DMS153 (cell line): ENCODE measurements at regions not wholly inside any gene's neighbourhood (a gene's known extent, or its start where the extent isn't known, plus 50 kb on each side); places are given as distances from the start of the nearest gene placed in this dataset.
A peak's percentile ranks its signal among the peaks of the same experiment; 100 is the strongest.

Experiments used
- DNase-seq: peaks from one replicate; lab custom pipeline; 2025; lab: John Stamatoyannopoulos, UW

DNA sequence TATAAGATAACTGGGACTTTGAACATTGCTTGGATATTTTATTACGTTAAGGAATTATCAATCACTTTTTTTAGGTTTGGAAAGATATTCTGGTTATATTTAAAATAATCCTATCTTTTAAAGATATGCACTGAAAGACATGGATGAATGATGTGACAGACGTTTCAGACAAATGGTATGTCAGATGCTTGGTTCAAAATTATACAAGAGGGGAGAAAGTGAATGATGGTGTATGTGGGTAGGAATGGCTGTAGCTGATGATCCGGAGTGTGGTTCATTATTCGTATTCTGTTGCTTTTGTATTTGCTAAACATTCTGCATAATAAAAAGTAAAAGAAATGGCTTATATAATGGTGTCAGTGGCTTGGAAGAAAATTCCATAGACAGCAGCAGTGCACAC is 51.0 kb upstream of the SNRPB2 start:
- DNase-seq = no peak

DNA sequence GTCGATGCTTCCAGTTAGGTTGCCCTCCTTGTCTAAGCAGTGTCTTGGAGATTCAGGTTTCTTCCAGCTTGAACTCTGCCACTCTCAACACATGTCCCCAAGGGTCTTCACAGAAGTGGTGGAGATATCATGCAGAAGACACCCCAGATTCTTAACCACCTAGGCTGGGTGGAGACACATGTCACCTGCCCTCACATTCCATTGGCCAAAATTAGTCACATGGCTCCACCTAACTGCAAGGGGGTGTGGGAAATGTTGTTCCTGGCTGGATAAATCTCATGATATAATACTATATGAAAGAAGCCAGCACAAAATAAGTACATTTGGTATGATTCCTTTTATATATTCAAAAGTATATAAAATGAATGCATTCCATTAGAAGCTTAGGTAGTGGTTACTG is 52.9 kb upstream of the SNRPB2 start:
- no peak for DNase-seq

DNA sequence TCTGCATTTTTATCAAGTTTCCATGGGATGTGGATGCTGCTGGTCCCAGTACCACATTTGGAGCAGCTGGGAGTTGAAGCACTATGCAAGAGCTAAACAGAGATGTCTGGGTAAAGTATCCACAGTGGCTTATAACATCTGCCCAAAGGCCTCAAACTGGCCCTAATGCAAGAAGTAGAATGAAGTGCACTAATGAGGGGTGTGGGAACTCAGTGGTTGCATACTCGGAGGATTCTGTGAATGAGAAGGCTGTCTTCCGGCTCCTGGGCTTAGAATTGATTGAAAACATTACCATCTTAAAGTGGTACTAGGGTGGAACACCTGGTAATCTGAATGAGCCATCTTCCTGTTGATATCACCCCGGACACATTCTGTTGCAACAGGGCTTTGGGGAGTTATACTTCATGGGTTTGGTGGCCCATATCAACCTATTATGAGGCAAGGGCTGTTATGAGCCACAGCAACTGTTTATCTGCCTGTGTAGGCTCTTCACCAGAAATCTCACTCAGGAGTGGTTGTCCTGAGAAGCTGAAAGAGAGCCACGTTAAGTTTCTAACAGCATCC is 54.7 kb upstream of the SNRPB2 start:
- DNase-seq = no peak

DNA sequence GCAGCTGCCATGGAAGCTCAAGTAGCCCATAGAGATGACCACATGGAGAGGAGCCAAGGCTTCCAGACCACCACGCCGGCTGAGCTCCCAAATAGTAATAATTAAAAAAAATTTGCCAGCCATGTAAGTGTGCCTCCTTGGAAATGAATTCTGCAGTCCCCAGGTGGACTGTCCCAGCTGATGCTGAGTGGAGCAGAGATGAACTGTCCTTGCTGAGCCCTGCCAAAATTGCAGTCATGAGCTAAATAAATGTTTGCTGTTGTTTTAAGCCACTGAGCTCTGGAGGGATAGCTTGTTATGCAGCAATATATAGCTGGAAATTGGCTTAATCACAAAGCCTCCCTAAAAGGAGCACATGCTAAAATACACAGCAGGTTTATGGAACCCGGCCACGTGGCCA is 55.6 kb upstream of the SNRPB2 start:
- DNase-seq = no peak

DNA sequence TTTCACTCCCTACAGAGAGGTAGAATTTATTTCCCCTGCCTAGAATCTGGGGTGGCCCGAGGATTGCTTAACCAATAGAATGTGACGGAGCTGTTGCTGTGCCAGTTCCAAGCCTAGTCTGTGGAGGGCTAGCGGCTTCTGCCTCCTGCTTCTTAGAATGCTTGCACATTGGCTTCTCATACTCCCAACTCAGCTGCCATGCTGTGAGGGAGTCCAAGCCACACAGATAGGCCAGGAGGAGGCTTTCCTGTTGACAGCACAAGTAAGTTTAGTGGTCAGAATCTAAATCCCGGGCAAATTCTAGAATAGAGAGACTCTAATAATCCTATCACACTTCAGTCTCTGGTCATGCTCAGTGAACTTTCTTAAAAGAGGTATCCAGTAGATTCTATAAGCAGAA is 57.5 kb upstream of the SNRPB2 start:
- no peak for DNase-seq

DNA sequence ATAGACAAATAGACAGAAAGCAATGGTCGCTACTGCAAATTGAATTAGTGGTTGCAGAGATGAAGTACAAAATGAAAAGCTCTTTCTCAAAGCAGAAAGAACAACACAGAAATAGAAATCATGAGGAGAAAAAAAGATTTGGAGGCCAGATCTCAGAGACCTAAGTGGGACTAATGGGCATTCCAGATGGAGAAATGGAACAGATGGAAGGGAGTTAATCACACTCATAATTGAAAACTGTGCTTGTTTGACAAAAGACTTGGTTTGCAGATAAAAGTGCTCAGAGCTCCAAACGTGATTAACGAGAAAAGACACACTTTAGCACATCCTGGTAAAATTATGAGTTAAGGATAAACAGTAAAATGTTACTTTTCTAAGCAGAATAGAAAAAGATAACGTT is 58.1 kb upstream of the SNRPB2 start:
- DNase-seq = no peak

DNA sequence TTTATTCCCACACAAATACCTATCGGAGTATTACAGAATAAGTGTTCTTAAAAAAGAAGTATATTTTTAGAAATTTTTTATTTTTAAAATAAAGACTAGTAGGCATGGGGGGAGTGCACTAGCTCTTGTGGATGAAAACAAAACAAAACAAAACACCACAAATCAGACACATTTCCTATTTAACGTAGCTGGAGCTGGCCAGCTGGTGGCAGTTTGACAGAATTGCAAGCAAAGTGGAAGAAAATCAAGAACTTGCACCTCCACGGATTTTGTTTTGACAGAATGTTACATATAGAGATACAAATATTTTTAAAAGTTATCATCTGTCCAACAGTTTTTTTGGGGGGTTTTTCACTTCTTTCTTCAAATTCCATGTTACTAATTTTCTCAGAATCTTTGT is 63.6 kb upstream of the SNRPB2 start:
- no peak for DNase-seq

DNA sequence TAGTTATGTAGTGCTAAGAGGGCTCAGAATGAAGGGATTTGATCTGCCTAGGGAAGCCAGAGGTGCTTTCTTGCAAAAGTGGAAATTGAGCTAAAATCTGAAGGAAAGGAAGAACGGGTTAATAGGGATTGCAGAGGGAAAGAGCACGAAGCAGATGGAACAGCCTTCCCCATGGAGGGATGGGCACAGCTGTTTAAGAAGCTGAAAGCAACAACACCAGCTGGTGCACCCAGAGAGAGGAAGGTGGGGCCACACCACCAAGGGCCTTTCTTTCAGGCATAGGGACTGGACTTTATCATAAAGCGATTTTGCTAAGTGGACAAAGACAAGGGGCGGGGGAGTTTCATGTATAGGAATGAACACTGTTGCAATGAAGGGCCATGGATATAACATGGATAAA is 65.8 kb upstream of the SNRPB2 start:
- DNase-seq = no peak

DNA sequence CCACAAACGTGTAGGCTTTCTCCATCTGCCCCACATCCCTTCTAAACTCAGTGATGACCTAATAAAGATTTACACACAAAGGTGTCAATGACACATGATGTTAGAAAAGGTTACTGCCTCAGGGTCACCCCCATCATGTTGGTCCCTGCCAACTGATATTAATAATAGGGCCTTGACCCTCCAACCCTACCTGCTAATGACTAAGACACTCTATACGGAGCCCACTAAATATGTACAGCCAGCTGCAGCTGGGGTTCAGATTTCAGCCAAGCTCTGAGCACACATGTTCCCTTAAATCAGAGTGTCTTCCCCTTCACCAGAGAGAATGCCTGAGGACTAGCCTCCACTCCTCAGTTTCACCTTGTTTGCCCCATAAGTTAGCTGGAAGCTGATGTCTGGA is 67.4 kb upstream of the SNRPB2 start:
- no peak for DNase-seq

DNA sequence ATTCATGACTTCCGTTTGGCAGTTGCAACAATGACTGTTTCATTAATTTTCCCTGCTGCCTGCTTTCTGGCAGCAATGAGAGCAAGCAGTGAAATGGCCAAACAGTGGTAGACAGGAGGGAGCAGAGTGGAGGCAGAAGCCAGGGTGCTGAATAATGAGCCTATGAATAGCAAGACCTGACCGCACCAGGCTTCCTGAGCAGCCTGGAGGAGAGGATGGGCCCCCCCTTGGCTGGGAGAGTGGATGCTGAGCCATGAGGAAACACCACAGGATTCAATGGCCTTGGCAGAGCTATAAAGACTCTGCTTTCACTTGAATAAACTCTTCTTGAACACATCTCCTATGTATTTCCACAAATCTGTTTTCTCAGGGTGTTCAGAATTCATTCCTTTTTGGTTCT is 68.1 kb upstream of the SNRPB2 start:
- DNase-seq = no peak

DNA sequence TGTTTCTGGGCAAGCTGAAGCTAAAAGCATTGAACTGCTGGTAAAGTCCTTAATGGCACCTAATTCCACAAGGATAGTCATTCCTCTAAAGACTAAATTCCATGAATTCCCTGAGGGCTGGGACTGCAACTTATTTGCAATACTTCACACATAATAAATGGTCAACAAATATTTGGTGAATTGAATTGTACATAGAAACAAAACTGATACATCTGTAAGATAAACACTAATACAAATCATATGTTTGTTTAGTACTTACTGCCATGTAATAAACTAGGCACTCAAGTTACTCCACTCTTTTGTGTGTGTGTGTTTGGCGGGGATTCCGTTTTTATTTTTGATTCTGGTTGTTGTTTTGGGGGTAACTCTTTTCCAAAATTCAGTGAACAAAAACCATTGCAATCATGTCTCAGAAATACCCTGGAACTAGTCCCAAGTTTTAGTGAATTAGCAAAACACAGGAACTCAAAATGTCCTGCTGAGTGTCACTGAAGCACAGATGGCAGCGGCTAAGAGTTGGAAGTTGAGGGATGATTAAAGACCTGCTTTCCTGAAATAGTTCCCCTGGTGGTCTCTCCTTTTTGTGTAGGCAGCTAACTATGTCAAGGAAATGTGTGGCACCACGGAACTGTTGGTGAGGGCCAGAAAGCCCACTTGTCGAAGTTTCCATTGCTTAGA is 74.8 kb upstream of the SNRPB2 start:
- DNase-seq = peak; percentile 22

DNA sequence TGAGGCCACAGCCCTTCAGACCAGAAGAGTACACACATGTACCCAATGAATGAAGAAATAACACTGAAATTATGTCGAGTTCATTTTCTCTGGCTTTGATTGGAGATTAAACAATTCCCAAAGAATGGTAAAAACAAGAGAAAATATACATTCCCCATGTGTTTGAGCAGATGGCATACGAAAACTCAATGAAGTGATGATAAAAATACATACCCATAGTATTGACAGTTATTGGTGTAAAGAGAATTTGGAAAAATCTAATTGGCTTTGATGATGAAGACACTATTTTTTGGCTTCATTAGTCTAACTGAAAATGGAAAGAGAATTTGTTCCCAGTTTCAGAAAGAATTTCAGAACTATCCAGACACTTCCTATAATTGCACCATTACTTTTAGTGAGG is 76.6 kb upstream of the SNRPB2 start:
- DNase-seq = no peak

DNA sequence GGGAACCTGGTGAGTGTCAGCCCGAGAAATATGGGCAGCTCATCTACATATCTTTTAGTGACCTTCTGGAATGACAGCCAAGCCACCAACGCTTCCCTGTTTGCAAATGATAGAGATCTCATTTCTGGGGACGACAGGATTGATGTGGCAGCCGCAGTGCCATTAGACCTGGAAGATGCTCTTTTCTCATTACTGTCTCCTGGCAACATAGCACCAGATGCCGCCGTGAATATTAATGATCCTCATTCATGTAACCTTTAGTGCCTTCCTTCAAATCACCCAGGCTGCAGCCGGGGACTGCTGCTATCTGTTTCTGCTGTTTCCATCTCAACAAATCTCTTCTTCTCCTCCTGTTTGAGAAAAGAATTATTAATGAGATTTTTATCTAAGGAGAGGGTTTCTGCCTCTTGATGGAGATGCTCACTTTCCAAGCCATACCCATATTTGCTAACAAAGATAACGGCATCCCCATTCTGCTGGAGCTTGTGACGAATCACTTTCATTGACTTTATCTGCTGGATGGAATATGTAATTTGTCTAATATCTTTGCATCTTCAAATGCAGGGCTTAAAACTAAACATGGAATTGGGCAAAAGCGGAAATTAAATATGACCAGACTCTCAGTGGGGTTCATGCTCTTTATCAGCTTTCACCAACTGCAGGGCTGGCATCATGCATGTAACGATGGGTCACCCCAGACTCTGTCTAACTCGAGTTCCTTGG is 74.8 kb upstream of the KIF16B start:
- DNase-seq = no peak

DNA sequence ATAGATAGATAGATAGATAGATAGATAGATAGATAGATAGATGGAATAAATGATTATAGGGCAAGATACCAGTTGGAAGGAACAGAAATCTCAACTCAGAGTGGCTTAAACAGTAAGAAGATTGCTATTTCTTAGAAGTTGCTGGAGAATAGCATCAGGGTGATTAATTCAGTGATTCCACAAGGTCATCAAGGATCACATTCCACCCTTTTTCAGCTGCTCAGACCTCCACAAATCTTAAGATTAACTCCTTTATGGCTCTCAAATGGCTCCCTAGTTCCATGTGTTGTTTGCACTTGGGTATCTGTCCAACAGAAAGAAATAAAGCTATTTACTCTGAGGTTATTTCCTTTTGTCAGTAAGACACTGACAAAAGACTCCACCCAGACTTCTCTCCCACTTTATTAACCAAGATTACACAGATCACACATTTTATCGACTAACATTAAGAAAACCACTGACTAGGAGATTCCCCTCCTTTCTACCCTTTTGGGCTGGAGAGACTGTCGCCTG is 68.3 kb upstream of the KIF16B start:
- DNase-seq = no peak

DNA sequence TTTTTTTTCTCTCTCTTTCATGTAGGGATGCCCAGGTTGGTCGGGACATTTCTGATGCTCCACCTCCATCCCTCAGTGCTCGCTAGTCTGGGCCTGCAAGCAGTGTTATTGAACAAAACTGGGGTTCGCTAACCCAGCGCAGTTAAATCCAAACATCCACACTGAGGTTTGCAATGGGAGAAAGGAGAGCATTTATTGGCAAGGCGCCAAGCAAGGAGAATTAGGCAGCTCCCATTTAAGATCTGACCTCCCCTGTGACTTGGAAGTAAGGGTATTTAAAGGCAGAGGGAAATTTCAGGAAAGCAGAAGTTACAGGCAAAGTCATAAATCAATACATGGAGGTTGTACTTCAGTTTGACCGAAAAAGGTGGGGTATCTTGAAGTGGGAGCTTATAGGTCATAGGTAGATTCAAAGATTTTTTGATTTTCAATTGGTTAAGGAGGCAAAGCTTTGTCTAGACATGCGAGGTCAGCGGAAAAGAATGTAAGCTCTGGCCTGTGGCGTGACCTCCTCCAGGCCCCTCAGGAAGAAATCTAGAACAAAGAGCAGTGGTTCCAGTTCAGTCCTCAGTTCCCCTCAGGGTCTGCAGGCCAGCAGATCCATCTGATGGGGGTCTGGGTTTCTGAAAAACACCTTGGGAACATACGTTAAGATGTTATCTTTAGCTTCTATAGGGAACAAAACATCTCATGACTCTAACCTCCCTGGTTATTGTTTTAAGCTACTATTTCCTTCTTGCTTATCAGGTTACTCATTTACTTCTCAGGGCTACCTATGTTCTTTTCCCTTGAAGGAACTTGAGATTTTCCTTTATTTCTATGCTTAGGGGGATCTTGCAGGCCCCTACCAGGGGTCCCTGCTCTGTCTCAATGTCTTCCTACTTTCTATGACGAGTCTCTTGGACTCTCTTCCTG is 66.0 kb upstream of the KIF16B start:
- DNase-seq = no peak

DNA sequence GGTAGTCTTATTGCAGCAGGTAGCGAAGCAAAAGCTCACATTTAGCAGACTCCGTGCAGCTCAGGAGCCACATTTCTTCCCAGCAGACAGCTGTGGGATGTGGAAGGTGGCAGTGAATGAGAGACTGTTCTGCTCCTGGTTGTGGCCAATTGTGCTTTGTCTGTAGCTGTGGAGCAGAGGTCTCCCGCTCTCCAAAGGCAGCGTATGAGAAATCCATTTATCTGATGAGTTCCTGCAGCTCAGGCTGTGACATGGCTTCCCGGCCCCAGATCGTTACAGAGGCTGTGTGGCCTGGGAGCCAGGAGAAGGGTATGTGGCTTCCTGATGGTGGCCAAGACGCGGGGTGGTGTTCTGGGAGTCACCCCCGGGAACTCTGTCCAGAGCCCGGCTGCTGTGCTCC is 64.5 kb upstream of the KIF16B start:
- DNase-seq = no peak

DNA sequence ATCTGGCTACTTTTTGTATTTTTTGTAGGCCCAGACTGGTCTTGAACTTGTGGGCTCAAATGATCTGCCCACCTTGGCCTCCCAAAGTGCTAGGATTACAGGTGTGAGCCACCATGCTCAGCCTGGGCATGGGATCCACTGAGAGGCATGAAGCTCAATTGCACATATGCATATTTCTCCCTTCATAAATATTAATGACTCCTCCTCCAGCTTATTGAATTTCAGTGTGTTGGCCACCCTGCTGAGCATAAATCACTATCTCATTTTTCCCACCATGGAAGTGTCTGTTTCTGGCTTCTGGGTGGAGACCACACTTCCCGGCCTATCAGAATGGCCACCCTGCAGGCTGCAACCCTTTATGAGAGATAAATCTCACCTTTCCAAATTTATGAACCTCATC is 53.6 kb upstream of the KIF16B start:
- DNase-seq = no peak

DNA sequence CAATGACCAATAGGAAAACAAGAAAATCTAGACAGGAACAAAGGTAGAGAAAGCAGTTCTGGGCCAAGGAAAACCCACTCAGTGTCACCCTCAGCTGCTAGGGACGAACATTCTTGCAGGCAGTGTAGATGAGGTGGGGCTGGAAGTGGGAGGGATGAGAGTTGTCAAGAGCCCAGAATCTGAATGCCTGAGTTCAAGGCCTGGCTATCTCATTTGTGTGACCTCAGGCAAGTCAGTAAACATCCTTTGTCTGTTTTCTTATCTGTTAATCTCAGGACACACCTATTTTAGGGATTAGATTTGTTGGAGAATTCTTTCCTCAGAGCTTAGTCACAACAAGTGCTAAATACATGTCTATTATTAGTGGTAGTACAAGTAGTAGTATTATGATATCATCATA is 50.9 kb upstream of the KIF16B start:
- DNase-seq = no peak
